H1 (cell line): ENCODE measurements at regions not wholly inside any gene's neighbourhood (a gene's known extent, or its start where the extent isn't known, plus 50 kb on each side); places are given as distances from the start of the nearest gene placed in this dataset.

Source experiments
- CBX8 ChIP-seq: fragments of 300-800, 300-1000 bp; sonication (generic); IDR thresholded peaks from 2 replicates; pipeline ENCODE4 v1.7.1; 2016; ENCODE audit warnings: low read depth, low read length, borderline replicate concordance
- SIX5 ChIP-seq: IDR thresholded peaks from 2 replicates; pipeline ENCODE4 v1.6.1; 2011; ENCODE audit warnings: mild to moderate bottlenecking, low read depth, low read length
- YY1 ChIP-seq: IDR thresholded peaks from 2 replicates; pipeline ENCODE4 v1.6.1; 2011; ENCODE audit warnings: low read depth, mild to moderate bottlenecking, low read length
- TF ChIP-seq, protein P1 (sequence below): fragments of 300-600 bp; sonication (generic); IDR thresholded peaks from 2 replicates; pipeline ENCODE4 v1.7.1; 2012; ENCODE audit warnings: low read length, moderate library complexity, mild to moderate bottlenecking, inconsistent platforms; ENCODE audit not compliant: insufficient replicate concordance

DNA sequence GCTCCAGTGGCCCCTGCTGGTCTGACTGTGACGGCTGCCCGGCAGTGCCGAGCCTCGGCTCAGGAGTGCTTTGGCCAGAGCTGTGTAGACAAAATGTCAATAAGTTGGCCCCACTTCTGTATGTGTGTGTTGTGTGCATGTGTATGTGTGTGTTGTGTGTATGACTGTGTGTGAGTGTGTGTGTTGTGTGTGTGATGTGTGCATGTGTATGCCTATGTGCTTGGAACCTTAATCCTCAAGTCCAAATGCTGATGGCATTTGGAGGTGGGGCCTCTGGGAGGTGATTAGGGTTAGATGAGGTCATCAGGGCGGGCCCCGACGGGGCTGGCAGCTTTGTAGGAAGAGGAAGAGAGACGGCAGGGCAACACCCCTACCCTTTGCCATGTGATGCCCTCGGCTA lies 269.0 kb downstream of the DCDC2C start (continued):
- TF ChIP-seq, protein P1, sequence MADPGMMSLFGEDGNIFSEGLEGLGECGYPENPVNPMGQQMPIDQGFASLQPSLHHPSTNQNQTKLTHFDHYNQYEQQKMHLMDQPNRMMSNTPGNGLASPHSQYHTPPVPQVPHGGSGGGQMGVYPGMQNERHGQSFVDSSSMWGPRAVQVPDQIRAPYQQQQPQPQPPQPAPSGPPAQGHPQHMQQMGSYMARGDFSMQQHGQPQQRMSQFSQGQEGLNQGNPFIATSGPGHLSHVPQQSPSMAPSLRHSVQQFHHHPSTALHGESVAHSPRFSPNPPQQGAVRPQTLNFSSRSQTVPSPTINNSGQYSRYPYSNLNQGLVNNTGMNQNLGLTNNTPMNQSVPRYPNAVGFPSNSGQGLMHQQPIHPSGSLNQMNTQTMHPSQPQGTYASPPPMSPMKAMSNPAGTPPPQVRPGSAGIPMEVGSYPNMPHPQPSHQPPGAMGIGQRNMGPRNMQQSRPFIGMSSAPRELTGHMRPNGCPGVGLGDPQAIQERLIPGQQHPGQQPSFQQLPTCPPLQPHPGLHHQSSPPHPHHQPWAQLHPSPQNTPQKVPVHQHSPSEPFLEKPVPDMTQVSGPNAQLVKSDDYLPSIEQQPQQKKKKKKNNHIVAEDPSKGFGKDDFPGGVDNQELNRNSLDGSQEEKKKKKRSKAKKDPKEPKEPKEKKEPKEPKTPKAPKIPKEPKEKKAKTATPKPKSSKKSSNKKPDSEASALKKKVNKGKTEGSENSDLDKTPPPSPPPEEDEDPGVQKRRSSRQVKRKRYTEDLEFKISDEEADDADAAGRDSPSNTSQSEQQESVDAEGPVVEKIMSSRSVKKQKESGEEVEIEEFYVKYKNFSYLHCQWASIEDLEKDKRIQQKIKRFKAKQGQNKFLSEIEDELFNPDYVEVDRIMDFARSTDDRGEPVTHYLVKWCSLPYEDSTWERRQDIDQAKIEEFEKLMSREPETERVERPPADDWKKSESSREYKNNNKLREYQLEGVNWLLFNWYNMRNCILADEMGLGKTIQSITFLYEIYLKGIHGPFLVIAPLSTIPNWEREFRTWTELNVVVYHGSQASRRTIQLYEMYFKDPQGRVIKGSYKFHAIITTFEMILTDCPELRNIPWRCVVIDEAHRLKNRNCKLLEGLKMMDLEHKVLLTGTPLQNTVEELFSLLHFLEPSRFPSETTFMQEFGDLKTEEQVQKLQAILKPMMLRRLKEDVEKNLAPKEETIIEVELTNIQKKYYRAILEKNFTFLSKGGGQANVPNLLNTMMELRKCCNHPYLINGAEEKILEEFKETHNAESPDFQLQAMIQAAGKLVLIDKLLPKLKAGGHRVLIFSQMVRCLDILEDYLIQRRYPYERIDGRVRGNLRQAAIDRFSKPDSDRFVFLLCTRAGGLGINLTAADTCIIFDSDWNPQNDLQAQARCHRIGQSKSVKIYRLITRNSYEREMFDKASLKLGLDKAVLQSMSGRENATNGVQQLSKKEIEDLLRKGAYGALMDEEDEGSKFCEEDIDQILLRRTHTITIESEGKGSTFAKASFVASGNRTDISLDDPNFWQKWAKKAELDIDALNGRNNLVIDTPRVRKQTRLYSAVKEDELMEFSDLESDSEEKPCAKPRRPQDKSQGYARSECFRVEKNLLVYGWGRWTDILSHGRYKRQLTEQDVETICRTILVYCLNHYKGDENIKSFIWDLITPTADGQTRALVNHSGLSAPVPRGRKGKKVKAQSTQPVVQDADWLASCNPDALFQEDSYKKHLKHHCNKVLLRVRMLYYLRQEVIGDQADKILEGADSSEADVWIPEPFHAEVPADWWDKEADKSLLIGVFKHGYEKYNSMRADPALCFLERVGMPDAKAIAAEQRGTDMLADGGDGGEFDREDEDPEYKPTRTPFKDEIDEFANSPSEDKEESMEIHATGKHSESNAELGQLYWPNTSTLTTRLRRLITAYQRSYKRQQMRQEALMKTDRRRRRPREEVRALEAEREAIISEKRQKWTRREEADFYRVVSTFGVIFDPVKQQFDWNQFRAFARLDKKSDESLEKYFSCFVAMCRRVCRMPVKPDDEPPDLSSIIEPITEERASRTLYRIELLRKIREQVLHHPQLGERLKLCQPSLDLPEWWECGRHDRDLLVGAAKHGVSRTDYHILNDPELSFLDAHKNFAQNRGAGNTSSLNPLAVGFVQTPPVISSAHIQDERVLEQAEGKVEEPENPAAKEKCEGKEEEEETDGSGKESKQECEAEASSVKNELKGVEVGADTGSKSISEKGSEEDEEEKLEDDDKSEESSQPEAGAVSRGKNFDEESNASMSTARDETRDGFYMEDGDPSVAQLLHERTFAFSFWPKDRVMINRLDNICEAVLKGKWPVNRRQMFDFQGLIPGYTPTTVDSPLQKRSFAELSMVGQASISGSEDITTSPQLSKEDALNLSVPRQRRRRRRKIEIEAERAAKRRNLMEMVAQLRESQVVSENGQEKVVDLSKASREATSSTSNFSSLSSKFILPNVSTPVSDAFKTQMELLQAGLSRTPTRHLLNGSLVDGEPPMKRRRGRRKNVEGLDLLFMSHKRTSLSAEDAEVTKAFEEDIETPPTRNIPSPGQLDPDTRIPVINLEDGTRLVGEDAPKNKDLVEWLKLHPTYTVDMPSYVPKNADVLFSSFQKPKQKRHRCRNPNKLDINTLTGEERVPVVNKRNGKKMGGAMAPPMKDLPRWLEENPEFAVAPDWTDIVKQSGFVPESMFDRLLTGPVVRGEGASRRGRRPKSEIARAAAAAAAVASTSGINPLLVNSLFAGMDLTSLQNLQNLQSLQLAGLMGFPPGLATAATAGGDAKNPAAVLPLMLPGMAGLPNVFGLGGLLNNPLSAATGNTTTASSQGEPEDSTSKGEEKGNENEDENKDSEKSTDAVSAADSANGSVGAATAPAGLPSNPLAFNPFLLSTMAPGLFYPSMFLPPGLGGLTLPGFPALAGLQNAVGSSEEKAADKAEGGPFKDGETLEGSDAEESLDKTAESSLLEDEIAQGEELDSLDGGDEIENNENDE = no peak
- TF ChIP-seq SIX5 = no peak
- no peak for TF ChIP-seq CBX8
- no peak for TF ChIP-seq YY1
